PC-3 (cell line): ENCODE measurements at regions not wholly inside any gene's neighbourhood (a gene's known extent, or its start where the extent isn't known, plus 50 kb on each side); places are given as distances from the start of the nearest gene placed in this dataset.

ENCODE experiments used
- ATAC-seq: fragments of 200-7000 bp; cut with Tn5 transposase; 2 replicates; pipeline ENCODE4 v1.9.1; 2020; ENCODE audit warnings: mild to moderate bottlenecking, moderate library complexity
- BruUV-seq: library from RNA; stranded (reverse); fragments of 400-500 nt; replicated peaks from 2 replicates; lab custom pipeline; 2021; lab: Mats Ljungman, UMichigan
- CTCF ChIA-PET: fragments of 300-600 bp; sonication (Branson Sonifier 250); formaldehyde crosslinking; loops from one replicate; lab custom pipeline; 2022; ENCODE audit warnings: antibody characterized with exemption; lab: Charles Lee
- POLR2A ChIA-PET: fragments of 300-600 bp; sonication (Branson Sonifier 250); formaldehyde crosslinking; loops from one replicate; lab custom pipeline; 2022; ENCODE audit warnings: antibody characterized with exemption; ENCODE audit not compliant: unreplicated experiment; lab: Charles Lee
- DNase-seq: peaks from one replicate; pipeline ENCODE4 v3.0.0-alpha.2; 2015
- H2AFZ ChIP-seq: fragments of 300-600 bp; sonication (generic); 2 replicates; pipeline ENCODE4 v1.6.0; 2016; ENCODE audit warnings: antibody characterized with exemption, low read length
- H3F3A ChIP-seq: fragments of 300-600 bp; sonication (generic); one replicate; pipeline ENCODE4 v1.6.0; 2017; ENCODE audit warnings: antibody characterized with exemption, low read length, control low read depth, mild to moderate bottlenecking; ENCODE audit not compliant: unreplicated experiment
- H3K27ac ChIP-seq: fragments of 300-600 bp; sonication (generic); 2 replicates; pipeline ENCODE4 v1.5.1; 2016; ENCODE audit warnings: mild to moderate bottlenecking, low read length
- H3K27me3 ChIP-seq: fragments of 300-600 bp; sonication (generic); 2 replicates; pipeline ENCODE4 v1.6.1; 2016; ENCODE audit warnings: low read length, mixed read lengths
- H3K36me3 ChIP-seq: fragments of 300-600 bp; sonication (generic); 2 replicates; pipeline ENCODE4 v1.6.1; 2016; ENCODE audit warnings: low read depth, mixed run types, low read length, mixed read lengths
- H3K4me1 ChIP-seq: fragments of 300-600 bp; sonication (generic); 2 replicates; pipeline ENCODE4 v1.5.1; 2016; ENCODE audit warnings: low read length; ENCODE audit not compliant: insufficient read depth
- H3K4me2 ChIP-seq: fragments of 300-600 bp; sonication (generic); 2 replicates; pipeline ENCODE4 v1.6.0; 2016; ENCODE audit warnings: low read length
- H3K4me3 ChIP-seq: fragments of 300-600 bp; sonication (generic); 2 replicates; pipeline ENCODE4 v1.5.1; 2016; ENCODE audit warnings: mild to moderate bottlenecking, low read length, mixed read lengths
- H3K79me2 ChIP-seq: fragments of 300-600 bp; sonication (generic); 2 replicates; pipeline ENCODE4 v1.6.1; 2017; ENCODE audit warnings: low read length, mixed read lengths
- H3K9ac ChIP-seq: fragments of 300-600 bp; sonication (generic); 2 replicates; pipeline ENCODE4 v1.6.0; 2016; ENCODE audit warnings: mild to moderate bottlenecking, low read length
- H3K9me2 ChIP-seq: fragments of 300-600 bp; sonication (generic); replicated peaks from 2 replicates; pipeline ENCODE4 v1.6.1; 2016; ENCODE audit warnings: mixed run types, low read length, mixed read lengths
- H3K9me3 ChIP-seq: fragments of 300-600 bp; sonication (generic); 2 replicates; pipeline ENCODE4 v1.6.1; 2016; ENCODE audit warnings: low read length, mixed read lengths
- H4K20me1 ChIP-seq: fragments of 300-600 bp; sonication (generic); 2 replicates; pipeline ENCODE4 v1.6.1; 2016; ENCODE audit warnings: low read length, mixed read lengths
- CTCF ChIP-seq: fragments of 300-600 bp; sonication (generic); conservative IDR thresholded peaks from 2 replicates; pipeline ENCODE4 v1.5.1; 2017; ENCODE audit warnings: antibody characterized with exemption, low read depth, mild to moderate bottlenecking, low read length
- EZH2 ChIP-seq: fragments of 300-600 bp; sonication (generic); IDR thresholded peaks from one replicate; pipeline ENCODE4 v1.6.1; 2017; ENCODE audit warnings: antibody characterized with exemption, mild to moderate bottlenecking, low read length; ENCODE audit not compliant: unreplicated experiment
- EZH2phosphoT487 ChIP-seq: fragments of 300-600 bp; sonication (generic); IDR thresholded peaks from 2 replicates; pipeline ENCODE4 v1.6.1; 2018; ENCODE audit warnings: mild to moderate bottlenecking, antibody characterized with exemption, low read length, borderline replicate concordance
- intact Hi-C: fragments of 100-400 bp; cut with micrococcal nuclease; formaldehyde crosslinking; loops from 2 replicates; pipeline ENCODE4 v1.9.0; 2023

GRCh38 chr6:3524456-3524855 lies 67.6 kb upstream of the SLC22A23 start:
- Histone ChIP-seq H3K9me2 (no peaks in the 10 kb centered on the region), H4K20me1 (no peaks in the 10 kb centered on the region), H3K9ac (no peak overlapping the region), H3K4me2 (no peak overlapping the region), H3K36me3 (no peaks in the 10 kb centered on the region), H3K79me2 (no peaks in the 10 kb centered on the region), H3F3A (no peaks in the 10 kb centered on the region), H3K4me1 (peaks cover 13% of the 10 kb centered on the region), H3K4me3 (no peak overlapping the region), H3K9me3 (no peaks in the 10 kb centered on the region), H2AFZ (no peak overlapping the region), H3K27me3 (no peaks in the 10 kb centered on the region), H3K27ac (no peak overlapping the region)
- CTCF ChIA-PET, result no interaction called here
- intact Hi-C loops, result no loop called here
- no TSS peak for BruUV-seq
- POLR2A ChIA-PET, result no interaction called here
- no peak for ATAC-seq
- no peak for DNase-seq
- TF ChIP-seq EZH2 (no peak), EZH2phosphoT487 (no peak), CTCF (no peak)

GRCh38 chr6:3523966-3524365 lies 67.1 kb upstream of the SLC22A23 start:
- DNase-seq (no peak), ATAC-seq (no peak)
- H3K4me1 ChIP-seq, result peaks cover 14% of the 10 kb centered on the region
- no peaks in the 10 kb centered on the region for H3K27me3 ChIP-seq
- CTCF ChIA-PET, result no interaction called here
- POLR2A ChIA-PET, result no interaction called here
- intact Hi-C loops, result no loop called here
- H3K9me3 ChIP-seq, result no peaks in the 10 kb centered on the region
- no TSS peak for BruUV-seq
- no peaks in the 10 kb centered on the region for H3F3A ChIP-seq
- no peaks in the 10 kb centered on the region for H4K20me1 ChIP-seq
- no peak overlapping the region for H3K9ac ChIP-seq
- no peak overlapping the region for H3K4me3 ChIP-seq
- no peaks in the 10 kb centered on the region for H3K79me2 ChIP-seq
- no peaks in the 10 kb centered on the region for H3K9me2 ChIP-seq
- H3K36me3 ChIP-seq, result no peaks in the 10 kb centered on the region
- no peak overlapping the region for H3K27ac ChIP-seq
- H2AFZ ChIP-seq, result no peak overlapping the region
- no peak for TF ChIP-seq EZH2
- TF ChIP-seq CTCF, result no peak
- no peak for TF ChIP-seq EZH2phosphoT487
- no peak overlapping the region for H3K4me2 ChIP-seq

GRCh38 chr6:3523271-3523670 lies 66.4 kb upstream of the SLC22A23 start:
- BruUV-seq, result no TSS peak

More at GRCh38 chr6:3523271-3523670, 66.4 kb upstream of the SLC22A23 start:
- H2AFZ ChIP-seq, result no peak overlapping the region
- DNase-seq, result no peak
- no peaks in the 10 kb centered on the region for H3K9me3 ChIP-seq
- no peaks in the 10 kb centered on the region for H3F3A ChIP-seq
- no peak overlapping the region for H3K4me3 ChIP-seq
- intact Hi-C loops, result no loop called here
- no peak for ATAC-seq
- CTCF ChIA-PET, result no interaction called here
- H3K79me2 ChIP-seq, result no peaks in the 10 kb centered on the region
- peaks cover 21% of the 10 kb centered on the region for H3K4me1 ChIP-seq
- no peak for TF ChIP-seq EZH2phosphoT487
- no peak for TF ChIP-seq CTCF
- no peak for TF ChIP-seq EZH2
- H3K9me2 ChIP-seq, result no peaks in the 10 kb centered on the region
- H3K9ac ChIP-seq, result no peak overlapping the region
- no peak overlapping the region for H3K27ac ChIP-seq
- POLR2A ChIA-PET, result no interaction called here
- H3K36me3 ChIP-seq, result no peaks in the 10 kb centered on the region
- no peak overlapping the region for H3K4me2 ChIP-seq
- H3K27me3 ChIP-seq, result no peaks in the 10 kb centered on the region
- H4K20me1 ChIP-seq, result no peaks in the 10 kb centered on the region
